COLO668 (cell line): ENCODE measurements at regions not wholly inside any gene's neighbourhood (a gene's known extent, or its start where the extent isn't known, plus 50 kb on each side); places are given as distances from the start of the nearest gene placed in this dataset.

ENCODE experiments used
- DNase-seq: peaks from one replicate; lab custom pipeline; 2025; ENCODE audit not compliant: unreplicated experiment; lab: John Stamatoyannopoulos, UW

- DNase-seq, result no peak
Measured at GRCh38 chr14:87816416-87816815, 176.6 kb downstream of the GALC start.

- no peak for DNase-seq
Measured at GRCh38 chr14:87815121-87815520, 177.9 kb downstream of the GALC start.

- DNase-seq, result no peak
Measured at GRCh38 chr14:87813686-87814085, 179.3 kb downstream of the GALC start.

- DNase-seq, result no peak
Measured at GRCh38 chr14:87813211-87813610, 179.8 kb downstream of the GALC start.

GRCh38 chr14:87811246-87811645 is 181.7 kb downstream of the GALC start:
- no peak for DNase-seq

- no peak for DNase-seq
Measured at GRCh38 chr14:87810711-87811110, 182.3 kb downstream of the GALC start.

- DNase-seq, result no peak
Measured at GRCh38 chr14:87809261-87809660, 183.7 kb downstream of the GALC start.

GRCh38 chr14:87805315-87805723 is 187.7 kb downstream of the GALC start:
- DNase-seq, result peak; percentile 31

- no peak for DNase-seq
Measured at GRCh38 chr14:87800216-87800615, 192.8 kb downstream of the GALC start.

- DNase-seq, result no peak
Measured at GRCh38 chr14:87799400-87799799, 193.6 kb downstream of the GALC start.

- no peak for DNase-seq
Measured at GRCh38 chr14:87797001-87797400, 196.0 kb downstream of the GALC start.

GRCh38 chr14:87794561-87794960 is 198.4 kb downstream of the GALC start:
- no peak for DNase-seq

- DNase-seq, result no peak
Measured at GRCh38 chr14:87785897-87786296, 207.1 kb downstream of the GALC start.

- DNase-seq, result no peak
Measured at GRCh38 chr14:87784386-87784785, 208.6 kb downstream of the GALC start.

GRCh38 chr14:87783071-87783470 is 209.9 kb downstream of the GALC start:
- DNase-seq, result no peak

GRCh38 chr14:87772854-87773253 is 220.1 kb downstream of the GALC start:
- DNase-seq, result no peak

GRCh38 chr14:87767567-87767901 is 225.4 kb downstream of the GALC start:
- no peak for DNase-seq

- no peak for DNase-seq
Measured at GRCh38 chr14:87758876-87759275, 234.1 kb downstream of the GALC start.

- DNase-seq, result no peak
Measured at GRCh38 chr14:87756661-87757060, 236.3 kb downstream of the GALC start.

- DNase-seq, result no peak
Measured at GRCh38 chr14:87754520-87755223, 238.3 kb downstream of the GALC start.

GRCh38 chr14:87748558-87748957 is 244.4 kb downstream of the GALC start:
- no peak for DNase-seq

GRCh38 chr14:87745507-87746118 is 247.4 kb downstream of the GALC start:
- DNase-seq, result peak; percentile 21
